HG03045 (cell line): ENCODE measurements at regions not wholly inside any gene's neighbourhood (a gene's known extent, or its start where the extent isn't known, plus 50 kb on each side); places are given as distances from the start of the nearest gene placed in this dataset.

ENCODE experiments used
- ATAC-seq: cut with Tn5 transposase; IDR thresholded peaks from one replicate; pipeline ENCODE4 v1.9.1; 2021; ENCODE audit warnings: mild to moderate bottlenecking, moderate library complexity; ENCODE audit not compliant: unreplicated experiment

DNA sequence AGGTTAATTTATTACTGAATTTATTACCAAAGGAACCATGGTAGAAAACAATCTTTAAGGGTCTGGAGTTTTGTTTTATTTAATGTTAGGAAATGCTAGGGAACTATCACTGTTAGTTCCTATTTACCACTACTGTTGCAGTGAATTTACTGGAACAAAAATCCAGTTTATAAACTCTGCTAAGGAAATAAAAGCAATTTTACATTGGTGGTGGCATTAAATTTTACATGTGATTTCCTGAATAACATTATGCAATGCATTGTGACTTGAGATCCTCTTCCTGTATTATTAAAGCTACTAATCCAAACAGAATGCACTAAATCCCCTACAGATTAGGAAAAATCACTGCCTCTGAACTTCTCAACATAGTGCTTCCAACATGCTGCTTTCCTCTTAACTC lies 599.5 kb upstream of the PTGER4 start:
- no peak for ATAC-seq

DNA sequence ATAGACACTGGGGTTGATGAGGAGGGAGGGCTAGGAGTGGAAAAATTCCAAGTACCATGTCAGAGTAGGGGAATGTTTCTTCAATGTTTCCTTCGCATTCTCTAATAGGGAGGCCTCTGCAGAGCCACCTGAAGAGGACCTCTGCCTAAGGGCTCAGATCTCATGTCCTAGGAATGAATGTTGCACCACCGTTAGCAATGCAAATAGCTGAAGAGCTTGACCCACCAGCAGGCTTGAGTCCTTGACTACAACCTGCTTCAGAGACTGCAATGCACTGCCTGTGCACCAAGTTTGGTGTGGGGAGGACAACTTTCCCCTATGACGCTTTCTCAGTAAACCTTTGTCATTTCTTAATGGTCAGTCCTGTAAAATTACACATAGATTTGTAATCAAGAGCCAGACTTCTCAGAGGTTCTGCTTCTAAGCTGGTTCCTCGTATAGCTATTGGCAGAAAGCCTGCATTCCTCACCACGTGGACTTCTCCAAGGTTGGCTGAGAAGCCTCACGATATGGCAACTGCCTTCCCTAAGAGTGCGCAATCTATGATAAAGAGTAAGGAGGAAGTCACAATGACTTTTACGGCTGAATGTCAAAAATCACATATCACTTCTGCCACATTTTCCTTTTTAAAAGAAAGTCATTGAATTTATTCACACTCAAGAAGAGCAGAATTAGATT lies 600.7 kb upstream of the PTGER4 start:
- ATAC-seq = no peak

DNA sequence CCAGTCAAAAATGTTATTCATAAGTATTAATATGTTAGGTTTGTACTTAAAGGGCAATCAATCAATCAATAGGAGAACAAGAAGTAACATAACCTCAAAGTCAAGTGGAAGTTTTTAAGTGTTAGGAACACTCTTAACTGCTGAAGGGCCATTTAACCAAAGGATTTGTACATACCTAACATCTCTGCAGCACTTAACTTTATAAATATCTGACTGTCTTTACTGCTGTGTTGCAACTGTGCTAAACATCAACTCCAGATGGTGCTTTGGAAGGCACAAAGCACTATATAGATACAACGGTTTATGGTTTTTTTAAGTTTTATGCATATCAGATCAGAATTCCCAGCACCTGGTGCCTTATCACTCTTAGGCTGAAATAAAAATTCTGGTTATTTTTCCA lies 604.9 kb upstream of the PTGER4 start:
- ATAC-seq = no peak

DNA sequence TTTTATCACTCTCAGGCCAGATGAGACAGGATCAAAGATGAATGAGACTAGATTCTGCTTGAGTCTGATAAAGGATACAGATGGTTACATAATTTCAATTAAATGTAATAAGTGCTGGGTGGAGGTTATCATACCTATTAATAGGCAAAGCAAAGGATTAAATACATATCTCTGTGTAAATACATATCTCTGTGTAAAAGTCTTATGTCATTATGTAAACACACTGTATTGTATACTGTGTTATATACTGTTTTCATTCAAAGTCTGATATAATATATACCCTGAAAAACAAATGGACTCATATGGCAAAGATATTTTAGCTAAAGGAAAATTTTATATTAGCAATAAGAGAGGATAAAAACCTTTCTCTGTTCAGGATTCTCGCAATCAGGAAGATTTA lies 605.8 kb upstream of the PTGER4 start:
- no peak for ATAC-seq

DNA sequence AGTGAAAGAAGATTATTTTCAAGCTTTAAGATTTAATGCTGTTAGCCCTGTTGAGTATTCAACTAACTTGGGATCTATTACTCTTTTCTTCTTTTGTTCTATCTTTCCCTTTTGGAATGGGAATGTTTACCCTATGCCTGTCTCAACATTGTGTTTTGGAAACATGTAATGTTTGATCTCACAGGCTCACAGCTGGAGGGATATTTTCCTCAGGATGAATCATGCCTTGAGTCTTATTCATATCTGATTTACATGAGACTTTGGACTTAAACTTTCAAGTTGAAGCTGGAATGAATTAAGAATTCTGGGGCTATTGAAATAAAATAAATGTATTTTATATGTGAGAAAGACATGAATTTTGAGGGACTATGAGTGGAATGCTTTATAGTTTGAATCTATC lies 607.8 kb upstream of the PTGER4 start:
- no peak for ATAC-seq

DNA sequence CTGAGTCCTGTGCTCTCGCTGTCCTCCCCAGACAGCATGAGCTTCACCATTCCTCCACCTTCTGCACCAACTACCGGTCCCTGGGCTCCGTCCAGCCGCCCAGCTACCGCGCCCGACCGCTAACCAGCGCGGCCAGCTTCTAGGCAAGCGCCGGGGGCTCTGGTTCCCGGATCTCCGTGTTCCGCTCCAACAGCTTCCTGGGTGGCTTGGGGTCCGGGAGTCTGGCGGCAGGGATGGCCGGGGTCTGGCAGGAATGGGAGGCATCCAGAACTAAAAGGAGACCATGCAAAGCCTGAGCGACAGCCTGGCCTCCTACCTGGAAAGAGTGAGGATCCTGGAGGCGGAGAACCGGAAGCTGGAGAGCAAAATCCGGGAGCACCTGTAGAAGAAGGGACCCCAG lies 613.1 kb upstream of the PTGER4 start:
- ATAC-seq = no peak

DNA sequence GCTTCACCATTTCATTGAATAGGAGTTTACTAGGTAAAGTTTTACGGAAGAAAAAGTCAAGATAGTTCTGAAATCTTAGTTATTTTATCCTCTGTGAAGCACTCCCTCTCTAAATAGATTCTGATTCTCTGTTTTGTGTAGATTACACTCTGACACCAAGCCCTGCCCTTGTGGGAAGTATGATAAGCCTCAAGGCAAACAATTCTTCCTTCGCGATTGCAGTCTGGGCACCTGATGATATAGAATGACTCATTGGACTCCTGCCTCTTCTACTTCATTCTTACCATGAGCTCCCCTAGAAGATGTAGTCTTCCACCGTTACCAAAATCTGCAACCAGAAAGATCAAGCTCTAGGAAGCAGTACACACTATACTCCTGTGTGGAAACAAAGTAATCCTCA lies 626.9 kb upstream of the PTGER4 start:
- no peak for ATAC-seq

DNA sequence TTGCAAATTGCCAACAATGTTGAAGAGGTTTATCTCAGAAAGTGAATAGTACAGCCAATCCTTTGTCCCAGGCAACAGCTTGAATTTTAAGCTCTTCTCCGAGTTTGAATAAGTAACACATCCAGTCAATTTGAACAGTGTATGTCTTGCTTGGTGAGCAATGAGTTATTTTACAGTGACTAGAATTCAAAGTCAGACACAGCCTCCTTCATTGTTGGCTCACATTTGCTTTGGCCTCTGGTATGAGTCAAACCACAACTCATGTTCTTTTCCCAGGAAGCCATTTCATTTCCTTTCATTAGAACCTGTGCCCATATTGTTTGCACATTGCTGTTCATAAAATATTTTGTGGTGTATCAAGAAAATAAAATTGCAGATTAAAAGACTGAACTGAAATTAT lies 622.0 kb upstream of the DAB2 start:
- no peak for ATAC-seq

DNA sequence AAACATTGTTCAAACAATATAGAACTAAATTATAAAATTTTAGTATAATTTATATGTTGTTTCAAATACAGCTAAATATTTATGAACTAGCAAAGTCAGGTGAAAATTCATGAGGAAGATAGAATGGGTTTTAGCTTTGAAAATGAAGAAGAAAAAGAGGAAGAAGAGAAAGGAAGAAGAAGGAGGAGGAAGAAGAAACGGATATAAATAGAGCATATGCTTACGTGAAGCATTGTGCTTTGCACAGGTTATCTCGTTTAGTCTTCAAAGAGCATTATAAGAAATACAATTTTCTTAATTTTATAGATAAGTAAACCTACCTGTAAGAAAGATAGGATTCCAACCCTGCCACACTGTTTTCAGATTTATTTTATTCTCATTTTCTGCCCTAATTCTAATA lies 620.6 kb upstream of the DAB2 start:
- ATAC-seq = no peak

DNA sequence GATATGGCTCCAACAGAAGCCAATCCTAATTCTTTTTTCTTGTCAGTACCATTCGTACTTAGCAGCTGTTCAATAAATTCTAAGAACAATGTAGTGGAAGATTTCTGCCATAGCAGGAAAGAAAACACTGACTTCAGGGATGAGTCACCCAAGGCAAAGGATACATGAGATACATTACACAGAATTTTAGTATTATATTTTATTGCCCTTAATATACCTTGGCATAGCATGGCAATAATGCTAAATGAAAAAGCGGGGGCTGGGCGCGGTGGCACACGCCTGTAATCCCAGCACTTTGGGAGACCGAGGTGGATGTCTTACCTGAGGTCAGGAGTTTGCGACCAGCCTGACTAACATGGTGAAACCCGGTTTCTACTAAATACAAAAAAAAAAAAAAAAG lies 619.1 kb upstream of the DAB2 start:
- no peak for ATAC-seq

DNA sequence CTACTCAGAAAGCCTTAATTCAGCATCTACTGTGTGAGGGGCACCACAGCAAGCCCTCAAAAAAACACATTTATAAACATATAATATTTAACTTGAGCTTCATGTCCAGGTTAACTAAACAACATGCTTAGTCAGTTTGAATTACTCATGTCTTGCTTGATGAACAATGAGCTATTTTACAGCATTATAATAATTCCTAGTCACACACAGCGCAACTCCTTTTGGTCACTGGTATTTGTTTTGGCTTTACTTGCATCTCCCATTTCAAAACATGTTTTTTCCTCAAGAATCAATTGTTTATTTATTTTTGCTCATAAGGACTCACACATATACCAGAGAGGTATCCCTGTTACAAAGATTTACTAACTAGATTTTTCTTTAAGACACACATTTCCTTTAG lies 616.7 kb upstream of the DAB2 start:
- ATAC-seq = no peak

DNA sequence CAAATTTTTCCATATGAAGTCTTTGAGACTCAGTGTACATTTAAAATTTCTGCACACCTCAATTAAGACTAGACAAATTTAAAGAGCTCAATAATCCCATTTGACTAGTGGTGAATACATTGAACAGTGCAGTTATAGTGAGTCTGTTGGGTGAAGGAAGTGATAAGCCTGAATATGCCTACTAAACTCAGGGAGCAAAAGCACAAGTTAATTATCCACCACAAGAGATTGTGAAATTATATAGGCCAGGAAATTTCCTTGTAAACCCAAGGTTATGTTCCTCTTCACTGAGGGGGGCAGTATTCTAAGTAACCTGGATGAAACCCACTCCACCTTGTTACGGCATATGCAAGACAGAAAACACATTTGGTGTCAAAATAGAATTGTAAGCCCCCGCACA lies 612.9 kb upstream of the DAB2 start:
- no peak for ATAC-seq

DNA sequence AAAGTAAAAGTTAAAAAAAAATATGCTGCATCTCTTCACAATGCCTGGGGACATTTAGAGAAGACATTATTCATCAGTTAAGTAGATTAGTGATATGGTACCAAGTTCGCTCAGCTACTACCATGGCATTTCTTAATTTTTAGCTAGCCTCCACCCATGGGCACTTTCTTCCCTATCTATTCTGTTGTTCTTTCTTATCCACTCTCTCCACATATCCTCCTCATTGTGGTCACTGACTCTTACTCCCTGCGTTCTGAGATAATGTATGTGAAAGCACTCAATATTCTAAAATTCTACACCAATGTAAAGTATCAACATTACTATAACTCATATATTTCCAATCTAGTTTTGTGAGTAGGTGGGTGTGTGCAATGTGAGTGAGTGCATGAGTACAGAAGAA lies 609.7 kb upstream of the DAB2 start:
- ATAC-seq = no peak

DNA sequence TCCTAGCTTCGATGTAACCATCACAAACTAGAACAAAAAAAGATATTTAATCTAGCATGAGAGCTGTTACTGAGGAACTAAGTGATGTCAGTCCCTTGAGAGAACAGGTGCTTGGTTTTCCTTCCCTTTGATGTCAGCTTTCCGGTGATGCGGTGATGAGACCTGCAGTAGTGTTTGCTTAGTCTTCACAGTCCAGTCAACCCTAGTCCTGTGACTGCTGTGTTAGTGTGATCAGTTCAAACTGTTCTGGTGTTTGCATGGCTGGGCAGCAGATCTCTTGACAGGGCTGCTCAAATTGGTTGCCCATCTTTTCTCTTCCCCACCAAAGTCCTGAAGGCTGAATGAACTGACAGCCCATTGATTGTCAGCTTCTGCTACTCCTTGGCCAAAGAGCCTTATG lies 608.6 kb upstream of the DAB2 start:
- ATAC-seq = no peak

DNA sequence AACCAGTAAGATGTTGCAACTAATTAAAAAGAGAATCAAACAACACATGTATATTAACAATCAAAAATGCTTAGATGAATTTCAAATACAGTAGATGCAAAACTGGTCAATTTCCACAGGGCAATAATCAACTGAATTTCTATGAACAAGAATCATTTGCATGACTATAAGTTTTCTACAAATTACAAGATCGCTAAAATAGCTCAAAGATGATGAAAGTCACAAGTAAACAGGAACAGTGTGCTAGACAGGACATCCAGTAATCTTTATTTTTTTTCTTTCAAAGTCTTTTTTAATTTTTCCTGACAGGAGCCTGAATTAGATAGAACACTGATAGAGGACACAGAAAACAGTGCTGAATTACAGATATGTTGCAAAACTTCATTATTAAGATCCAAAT lies 608.2 kb upstream of the DAB2 start:
- ATAC-seq = no peak

DNA sequence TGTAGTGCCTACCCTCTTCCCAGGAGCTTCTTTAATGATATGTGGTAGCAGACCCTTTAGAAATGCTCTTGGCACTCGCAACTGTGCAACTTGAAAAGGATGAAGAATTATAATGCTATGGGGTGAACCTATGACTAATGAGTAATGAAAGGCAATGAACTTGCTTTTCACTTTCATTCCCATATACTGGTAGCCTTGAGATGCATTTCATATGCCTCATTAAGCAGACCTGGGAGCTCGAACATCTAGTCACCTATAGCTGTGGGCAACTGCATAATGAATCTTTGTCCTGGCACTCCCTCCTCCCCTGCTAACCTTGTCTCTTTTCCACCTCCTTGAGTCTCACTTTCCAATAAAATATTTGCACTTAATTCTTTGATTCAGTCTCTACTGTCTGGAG lies 605.9 kb upstream of the DAB2 start:
- no peak for ATAC-seq

DNA sequence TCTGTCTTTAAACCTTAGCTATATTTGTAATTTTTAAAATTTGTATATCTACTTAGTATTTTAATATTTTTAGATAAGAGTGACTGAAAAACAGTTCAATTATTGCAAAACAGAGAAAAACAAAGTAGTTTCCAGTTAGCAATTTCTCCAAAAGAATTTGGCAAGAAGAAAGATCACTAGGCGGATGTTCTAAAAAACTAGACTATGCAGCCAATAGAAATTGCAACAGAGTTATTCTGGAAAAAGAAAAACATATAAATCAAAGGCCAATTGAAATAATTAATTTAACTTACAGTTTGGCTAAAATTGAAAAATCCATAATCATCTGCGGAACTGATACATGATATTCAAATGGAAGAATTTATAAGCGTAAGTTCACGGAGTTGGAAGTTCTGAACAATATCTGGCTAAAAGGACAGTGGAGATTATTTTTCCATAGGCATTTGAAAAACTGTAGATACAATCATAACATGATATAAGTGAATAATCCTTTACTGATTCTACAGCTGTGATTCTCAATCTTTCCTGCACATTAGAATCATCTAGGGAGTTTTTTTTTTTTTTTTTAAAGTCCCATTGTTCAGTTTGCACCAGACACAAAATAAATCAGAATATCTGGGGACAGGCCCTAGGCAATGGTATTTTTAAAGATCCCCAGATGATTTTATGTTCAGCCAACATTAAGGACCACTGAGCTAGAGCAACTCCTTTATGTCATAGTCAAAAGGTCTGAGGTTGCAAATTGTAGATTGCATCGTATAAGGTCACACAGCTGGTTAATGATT lies 605.1 kb upstream of the DAB2 start:
- no peak for ATAC-seq

DNA sequence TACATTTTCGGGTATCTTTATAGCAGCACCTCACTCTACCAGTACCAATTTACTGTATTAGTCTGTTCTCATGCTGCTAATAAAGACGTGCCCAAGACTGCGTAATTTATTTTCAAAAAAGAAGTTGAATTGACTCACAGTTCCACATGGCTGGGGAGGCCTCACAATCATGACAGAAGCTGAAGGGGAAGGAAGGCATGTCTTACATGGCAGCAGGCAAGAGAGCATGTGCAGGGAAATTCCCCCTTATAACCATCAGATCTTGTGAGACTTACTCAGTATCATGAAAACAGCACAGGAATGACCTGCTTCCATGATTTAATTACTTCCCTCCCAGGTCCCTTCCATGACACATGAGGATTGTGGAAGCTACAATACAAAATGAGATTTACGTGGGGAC lies 602.6 kb upstream of the DAB2 start:
- no peak for ATAC-seq

DNA sequence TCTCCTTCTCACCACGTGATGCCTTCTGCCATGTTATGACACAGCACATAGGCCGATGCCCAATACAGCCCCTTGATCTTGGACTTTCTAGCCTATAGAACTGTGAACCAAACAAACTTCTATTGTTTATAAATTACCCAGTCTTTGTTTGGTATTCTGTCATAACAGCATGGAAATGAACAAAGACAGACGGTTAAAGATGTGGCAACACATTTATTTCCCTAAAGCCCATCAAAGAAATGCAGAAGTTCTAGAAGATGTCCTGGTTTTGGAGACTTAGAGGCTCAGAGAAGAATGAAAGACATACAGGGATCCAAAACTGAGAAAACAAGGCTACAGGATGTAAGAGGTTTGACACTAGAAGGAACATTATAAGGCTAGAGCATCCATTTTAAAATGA lies 600.8 kb upstream of the DAB2 start:
- no peak for ATAC-seq

DNA sequence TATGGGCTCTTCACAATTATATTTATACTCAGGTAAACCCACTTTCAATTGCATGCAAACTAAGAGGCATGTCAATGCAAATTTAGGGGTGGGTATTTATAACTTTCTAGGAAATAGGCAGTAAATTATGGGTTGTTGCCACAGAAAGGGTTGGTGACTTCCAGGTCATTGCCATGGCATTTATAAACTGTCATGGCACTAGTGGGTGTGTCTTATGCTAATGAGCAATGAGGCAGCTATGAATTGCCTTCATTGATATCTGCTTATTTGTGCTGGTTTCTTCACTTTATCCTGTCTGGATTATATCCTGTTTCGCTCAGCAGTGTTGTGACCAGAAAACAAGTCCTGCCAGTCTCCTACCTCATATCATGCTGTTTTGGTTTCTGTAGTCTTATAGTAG lies 597.3 kb upstream of the DAB2 start:
- no peak for ATAC-seq

DNA sequence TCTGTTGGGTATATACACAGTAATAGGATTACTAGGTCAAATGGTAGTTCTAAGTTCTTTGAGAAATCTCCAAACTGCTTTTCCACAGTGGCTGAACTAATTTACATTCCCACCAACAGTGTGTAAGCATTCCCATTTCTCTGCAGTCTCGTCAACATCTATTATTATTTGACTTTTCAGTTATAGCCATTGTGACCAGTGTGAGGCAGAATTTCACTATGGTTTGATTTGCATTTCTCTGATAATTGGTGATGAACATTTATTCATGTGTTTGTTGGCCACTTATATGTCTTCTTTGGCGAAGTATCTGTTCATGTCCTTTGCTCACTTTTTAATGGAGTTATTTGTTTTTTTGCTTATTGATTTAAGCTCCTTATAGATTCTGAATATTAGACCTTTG lies 596.2 kb upstream of the DAB2 start:
- no peak for ATAC-seq

DNA sequence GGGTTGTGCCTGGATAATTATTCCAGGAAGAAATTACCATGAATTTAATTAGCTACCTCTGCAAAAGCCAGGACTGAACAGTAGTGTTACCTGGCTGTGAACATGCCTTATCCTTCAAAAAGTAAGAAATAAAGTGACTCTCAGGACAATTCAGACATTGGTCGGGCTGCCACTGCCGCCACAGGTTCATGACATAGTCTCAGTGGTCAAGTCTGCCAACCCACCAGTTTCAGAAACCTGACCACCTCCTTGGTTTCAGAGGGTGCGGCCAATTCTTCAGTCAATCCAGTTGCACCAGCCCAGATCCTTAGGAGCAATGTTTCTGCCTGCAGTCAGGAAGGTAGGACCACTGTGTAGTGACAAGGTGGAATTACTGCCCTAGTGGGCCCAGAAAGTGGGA lies 593.1 kb upstream of the DAB2 start:
- no peak for ATAC-seq

DNA sequence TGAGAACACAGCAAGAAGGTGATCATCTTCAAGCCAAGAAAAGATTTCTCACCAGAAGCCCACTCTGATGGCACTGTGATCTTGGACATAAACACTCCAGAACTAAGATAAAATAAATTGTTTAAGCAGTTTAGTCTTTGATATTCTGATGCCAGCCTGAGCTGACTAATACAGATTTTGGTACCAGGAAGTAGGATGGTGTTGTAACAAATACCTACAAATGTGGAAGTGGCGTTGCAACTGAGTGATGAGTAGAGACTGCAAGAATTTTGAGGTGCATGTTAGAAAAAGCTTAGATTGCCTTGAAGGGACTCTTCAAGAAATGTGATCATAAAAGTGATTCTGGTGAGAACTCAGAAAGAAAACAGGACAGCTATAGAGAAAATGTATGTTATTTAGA lies 592.4 kb upstream of the DAB2 start:
- no peak for ATAC-seq
